ENCODE measurements at regions not wholly inside any gene's neighbourhood (a gene's known extent, or its start where the extent isn't known, plus 50 kb on each side); places are given as distances from the start of the nearest gene placed in this dataset.

DNA sequence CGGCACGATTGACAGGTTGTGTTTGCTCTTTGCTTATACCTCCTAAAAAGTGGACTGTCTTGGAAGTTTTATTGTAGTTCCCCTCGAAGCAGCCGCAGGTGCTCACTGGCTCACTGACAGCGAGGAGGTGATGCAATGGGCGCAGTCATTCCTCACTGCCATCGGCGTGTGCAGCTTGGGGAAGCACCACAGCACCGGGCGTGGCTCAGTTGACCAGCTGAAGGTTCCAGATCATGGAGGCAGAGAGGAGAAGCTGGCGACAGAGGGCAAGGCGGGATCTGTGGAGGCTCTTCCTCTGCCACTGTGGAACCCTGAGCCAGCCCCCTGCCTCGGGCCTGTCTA, 72.1 kb upstream of the TNRC6C start:
- TF ChIP-seq, protein P1, sequence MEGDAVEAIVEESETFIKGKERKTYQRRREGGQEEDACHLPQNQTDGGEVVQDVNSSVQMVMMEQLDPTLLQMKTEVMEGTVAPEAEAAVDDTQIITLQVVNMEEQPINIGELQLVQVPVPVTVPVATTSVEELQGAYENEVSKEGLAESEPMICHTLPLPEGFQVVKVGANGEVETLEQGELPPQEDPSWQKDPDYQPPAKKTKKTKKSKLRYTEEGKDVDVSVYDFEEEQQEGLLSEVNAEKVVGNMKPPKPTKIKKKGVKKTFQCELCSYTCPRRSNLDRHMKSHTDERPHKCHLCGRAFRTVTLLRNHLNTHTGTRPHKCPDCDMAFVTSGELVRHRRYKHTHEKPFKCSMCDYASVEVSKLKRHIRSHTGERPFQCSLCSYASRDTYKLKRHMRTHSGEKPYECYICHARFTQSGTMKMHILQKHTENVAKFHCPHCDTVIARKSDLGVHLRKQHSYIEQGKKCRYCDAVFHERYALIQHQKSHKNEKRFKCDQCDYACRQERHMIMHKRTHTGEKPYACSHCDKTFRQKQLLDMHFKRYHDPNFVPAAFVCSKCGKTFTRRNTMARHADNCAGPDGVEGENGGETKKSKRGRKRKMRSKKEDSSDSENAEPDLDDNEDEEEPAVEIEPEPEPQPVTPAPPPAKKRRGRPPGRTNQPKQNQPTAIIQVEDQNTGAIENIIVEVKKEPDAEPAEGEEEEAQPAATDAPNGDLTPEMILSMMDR (IDR thresholded peaks at IDR 0.05), result no peak
- TF ChIP-seq POLR2A (IDR thresholded peaks at IDR 0.05), result no peak

Data from transverse colon (tissue), 3 donors.